ENCODE measurements at regions not wholly inside any gene's neighbourhood (a gene's known extent, or its start where the extent isn't known, plus 50 kb on each side); places are given as distances from the start of the nearest gene placed in this dataset.
"Not testable (repeated sequence)": the region's sequence is repeated elsewhere in the genome, so short reads cannot be mapped to it uniquely, and the experiment has no call there.

- no peak for DNase-seq (ENCODE audit: low read depth in 1 of 2, low spot score in 1 of 2)
Observed at GRCh38 chr1:59195151-59195550, 101.7 kb upstream of the FGGY start.

GRCh38 chr1:59198564-59198963, 98.3 kb upstream of the FGGY start:
- no peak for DNase-seq (ENCODE audit: low read depth in 1 of 2, low spot score in 1 of 2)

DNA sequence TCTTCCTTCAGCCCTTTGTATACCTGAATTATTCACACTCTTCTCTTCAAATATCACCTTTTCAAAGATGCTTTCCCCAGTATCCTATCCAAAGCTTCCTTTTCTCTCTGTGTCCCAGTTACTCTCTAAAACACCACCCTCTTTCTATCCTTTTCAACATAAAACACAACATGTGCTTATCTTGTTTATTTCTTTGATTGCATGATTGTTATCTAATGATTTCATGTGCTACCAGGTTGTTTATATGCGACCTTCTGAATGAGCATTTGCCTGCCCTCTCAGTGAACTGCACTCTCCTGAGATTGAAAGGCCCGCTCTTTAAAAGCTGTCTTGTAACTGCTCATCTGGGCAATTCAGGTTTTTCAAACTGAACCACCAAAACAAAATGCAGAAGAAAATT, 97.7 kb upstream of the FGGY start:
- DNase-seq (ENCODE audit: low read depth in 1 of 2, low spot score in 1 of 2): no peak

DNA sequence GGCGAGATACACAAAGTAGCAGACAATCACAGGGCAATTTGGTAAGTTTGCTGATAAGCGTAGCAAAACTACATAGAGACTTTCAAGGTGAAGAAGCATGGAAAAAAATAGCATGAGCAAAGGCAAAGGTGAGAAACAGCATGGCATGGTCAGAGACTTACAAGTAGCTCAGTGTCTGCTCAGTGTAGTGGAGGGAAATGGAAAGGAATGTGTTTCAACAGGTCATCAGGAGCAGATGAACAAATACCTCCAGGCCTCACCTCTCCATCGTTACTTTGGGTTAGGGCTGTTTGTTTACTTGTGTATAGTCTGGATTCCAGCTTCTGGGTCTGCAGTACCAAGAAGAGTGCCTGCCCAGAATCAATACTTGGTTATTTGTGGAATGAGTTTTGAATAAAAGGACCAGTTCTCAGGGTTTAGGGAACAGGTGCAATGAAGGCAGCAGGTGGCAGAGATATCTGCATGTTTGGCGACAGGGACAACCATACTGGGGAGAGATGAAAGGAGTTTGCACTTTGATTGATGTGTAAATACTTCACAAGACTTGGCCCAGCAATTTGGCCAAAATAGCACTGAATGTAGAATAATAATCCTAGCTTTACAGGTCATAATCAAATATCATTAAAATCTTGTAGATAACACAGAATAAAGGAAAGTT, 97.0 kb upstream of the FGGY start:
- no peak for DNase-seq (ENCODE audit: low read depth in 1 of 2, low spot score in 1 of 2)

DNA sequence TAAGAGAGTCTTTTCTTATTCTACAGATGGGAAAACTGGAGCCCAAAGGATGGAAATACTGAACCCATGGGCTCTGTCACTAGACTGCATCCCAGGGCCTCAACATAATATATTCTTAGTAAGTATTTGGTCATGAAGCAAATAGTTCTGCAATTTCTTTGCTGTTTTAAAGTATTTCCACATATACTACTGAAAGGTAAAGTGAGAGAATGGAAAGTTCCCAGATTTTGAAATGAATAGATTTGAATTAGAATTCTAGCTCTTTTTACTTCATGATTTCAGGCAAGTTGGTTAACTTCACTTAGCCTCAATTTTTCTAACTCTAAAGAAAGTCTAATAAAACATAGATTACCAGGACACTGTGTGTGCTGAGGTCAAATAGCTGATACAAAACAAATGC, 95.6 kb upstream of the FGGY start:
- no peak for DNase-seq (ENCODE audit: low read depth in 1 of 2, low spot score in 1 of 2)

GRCh38 chr1:59202455-59202854, 94.4 kb upstream of the FGGY start:
- DNase-seq (ENCODE audit: low read depth in 1 of 2, low spot score in 1 of 2): no peak

DNA sequence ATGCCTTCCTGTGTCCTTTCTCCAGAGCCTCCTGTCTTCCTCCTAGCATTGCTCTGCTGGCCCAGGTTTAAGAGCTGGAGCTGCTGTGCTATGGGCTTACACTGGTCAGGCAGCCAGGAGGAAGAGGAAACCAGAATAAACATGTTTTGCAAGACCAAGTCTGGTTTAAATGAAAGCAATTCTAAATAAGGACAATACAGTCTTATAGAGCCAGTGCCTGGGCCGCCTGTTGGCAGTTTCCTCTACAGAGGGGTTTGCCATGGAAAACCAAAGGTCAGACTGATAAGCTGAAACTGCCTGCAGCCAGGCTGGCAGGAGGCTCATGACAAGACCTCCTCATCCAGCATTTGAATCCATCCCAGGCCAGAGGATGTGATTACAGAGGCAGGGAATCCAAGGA, 92.9 kb upstream of the FGGY start:
- no peak for DNase-seq (ENCODE audit: low read depth in 1 of 2, low spot score in 1 of 2)

GRCh38 chr1:59206616-59207015, 90.3 kb upstream of the FGGY start:
- DNase-seq (ENCODE audit: low read depth in 1 of 2, low spot score in 1 of 2): not testable (repeated sequence)

DNA sequence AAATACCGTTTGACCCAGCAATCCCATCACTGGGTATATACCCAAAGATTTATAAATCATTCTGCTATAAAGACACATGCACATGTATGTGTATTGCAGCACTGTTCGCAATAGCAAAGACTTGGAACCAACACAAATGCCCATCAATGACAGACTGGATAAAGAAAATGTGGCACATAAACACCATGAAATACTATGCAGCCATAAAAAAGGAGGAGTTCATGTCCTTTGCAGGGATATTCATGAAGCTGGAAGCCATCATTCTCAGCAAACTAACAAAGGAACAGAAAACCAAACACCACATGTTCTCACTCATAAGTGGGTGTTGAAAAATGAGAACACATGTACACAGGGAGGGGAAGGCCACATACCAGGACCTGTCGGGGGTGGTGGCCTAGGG, 86.5 kb upstream of the FGGY start:
- not testable (repeated sequence) for DNase-seq (ENCODE audit: low read depth in 1 of 2, low spot score in 1 of 2)

GRCh38 chr1:59212706-59213105, 84.2 kb upstream of the FGGY start:
- no peak for DNase-seq (ENCODE audit: low read depth in 1 of 2, low spot score in 1 of 2)

DNA sequence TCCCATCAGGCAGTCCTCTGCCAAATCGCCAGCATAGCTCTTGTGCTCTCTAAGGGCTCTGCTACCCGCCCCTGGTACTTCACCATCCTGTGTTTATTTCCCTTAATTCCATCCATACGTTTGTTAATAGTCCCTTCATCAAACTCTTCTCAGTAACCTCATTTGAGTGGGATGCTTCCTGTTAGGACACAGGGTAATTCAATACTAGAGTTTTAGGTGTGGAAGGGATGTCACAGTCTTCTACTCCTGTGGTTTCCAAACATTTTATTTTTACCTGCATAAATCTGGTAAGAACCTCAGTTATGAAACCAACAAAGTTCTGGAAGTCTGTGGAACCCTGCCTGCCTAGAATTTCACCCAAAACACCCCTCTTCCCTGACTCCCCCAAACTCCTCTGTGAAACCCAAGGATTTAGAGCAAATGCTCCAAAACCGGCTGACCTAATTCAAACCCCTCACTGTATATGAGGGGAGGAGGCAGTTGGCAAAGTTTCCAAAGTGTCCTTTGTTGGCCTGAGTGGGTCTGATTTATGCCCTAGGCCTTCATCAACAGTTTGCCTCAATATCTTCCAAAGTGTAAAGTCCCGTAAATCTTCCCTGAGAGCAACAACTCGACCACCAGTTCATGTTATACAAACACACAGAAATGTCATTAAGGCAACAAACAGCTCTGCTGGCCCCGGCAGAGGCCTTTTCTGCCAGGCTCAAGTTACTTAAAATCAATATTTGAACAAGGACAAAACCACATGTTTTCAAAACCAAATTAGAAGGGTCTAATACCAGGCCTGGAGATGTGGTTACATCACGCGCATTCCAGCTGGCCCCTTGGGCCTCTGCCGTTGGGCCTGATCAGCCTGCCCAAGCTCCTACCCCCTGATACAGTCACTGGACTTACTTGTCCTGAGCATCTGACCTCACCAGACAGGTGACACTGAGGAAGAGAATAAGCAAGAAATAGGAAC, 82.4 kb upstream of the FGGY start:
- no peak for DNase-seq (ENCODE audit: low read depth in 1 of 2, low spot score in 1 of 2)

DNA sequence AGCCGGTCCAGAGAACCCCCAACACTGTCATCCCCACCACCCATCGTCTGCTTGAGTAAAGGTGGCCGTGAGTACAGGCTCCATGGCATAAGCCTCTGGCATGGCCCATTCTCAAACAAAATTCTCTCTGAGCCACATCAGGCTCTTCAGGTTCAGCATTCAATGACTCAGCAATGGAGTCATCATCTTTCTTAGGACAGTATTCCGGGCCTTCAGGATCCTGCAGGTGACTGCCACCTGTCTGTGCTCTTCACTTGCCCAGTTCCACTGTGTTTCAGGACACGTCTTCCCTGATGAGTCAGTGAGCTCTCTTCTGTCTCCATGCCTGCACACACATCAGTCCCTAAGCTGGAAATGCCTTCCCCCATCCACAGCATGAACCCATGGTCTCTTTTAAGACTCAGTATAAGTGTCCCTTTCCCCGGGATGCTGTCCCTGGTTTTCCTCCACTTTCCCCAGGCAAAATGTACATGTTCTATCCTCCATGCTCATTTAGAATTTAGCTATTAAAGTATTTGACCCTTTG, 81.1 kb upstream of the FGGY start:
- DNase-seq (ENCODE audit: low read depth in 1 of 2, low spot score in 1 of 2): no peak

DNA sequence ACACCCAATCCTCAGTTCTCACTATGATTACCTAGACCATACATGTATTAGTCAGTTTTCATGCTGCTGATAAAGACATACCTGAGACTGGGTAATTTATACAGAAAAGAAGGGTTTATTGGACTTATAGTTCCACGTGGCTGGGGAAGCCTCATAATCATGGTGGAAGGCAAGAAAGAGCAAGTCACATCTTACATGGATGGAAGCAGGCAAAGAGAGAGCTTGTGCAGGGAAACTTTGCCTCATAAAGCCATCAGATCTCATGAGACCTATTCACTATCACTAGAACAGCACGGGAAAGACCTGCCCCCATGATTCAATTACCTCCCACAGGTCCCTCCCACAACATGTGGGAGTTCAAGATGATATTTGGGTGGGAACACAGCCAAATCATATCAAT, 79.5 kb upstream of the FGGY start:
- DNase-seq (ENCODE audit: low read depth in 1 of 2, low spot score in 1 of 2): not testable (repeated sequence)

GRCh38 chr1:59218521-59219236, 78.2 kb upstream of the FGGY start:
- no peak for DNase-seq (ENCODE audit: low read depth in 1 of 2, low spot score in 1 of 2)

DNA sequence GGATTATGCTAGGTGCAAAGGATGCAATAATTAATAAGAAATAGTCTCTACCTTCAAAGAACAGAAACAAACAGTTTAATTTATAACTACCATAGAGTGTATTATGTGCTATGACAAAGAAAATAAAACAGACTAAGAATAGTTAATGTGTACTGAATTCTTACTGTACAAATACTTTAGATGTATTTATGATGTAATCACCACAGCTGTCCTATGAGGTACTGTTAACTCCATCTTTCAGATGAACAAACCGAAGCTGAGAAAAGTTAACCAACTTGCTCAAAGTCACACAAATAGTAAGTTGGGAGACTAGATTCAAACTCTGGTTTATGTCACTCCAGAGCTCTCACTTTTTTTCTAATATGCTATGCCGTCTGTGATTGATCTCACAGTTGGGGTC, 77.0 kb upstream of the FGGY start:
- no peak for DNase-seq (ENCODE audit: low read depth in 1 of 2, low spot score in 1 of 2)

DNA sequence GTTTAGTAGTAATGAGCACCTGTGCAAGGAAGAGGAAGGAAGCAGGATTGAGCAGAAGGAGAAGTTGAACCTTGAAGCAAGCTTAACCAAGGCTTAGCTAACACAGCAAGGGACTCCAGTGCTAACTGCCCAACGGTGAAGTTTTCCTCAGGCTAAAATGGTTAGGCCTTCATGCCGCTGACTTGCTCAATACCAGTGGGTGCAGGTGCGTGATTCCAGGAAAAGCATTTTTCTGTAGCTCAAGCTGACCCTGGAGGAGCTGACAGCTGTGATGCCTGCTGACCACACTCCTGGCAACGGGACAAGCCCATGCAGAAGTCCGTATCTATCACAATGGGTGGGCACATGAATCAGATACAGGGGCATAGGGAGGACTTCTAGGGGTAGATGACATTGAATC, 76.5 kb upstream of the FGGY start:
- no peak for DNase-seq (ENCODE audit: low read depth in 1 of 2, low spot score in 1 of 2)

GRCh38 chr1:59223198-59223597, 73.7 kb upstream of the FGGY start:
- no peak for DNase-seq (ENCODE audit: low read depth in 1 of 2, low spot score in 1 of 2)

DNA sequence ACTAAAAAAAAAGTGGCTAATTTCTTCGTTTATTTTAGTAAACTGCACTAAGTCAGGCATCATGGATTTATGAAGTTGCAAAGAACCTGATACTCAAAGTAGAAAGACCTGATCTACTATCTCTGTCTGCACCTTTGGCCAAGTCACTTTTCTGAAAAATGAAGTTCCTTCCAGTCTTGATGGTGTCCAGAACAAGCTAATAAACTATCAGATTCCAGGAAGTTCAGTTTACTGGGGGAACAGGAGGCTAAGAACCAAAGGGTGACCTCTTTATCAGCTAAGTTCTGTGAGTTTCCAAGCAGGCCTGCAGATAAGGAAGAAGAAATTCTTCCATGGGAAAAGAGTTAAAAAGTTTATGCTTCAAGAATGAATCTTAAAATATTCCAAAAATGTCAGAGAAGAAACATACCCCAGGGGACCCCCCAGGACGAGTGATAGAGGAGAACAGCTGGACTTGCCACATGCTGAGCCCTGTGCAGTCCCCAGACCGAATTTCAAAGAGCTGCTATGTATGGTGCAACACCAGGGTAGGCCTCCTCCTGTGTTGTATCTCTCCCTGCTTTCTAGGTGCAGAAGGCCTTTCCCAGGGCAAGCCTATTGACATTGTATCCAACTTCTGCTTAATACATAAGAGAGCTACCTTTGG, 72.8 kb upstream of the FGGY start:
- no peak for DNase-seq (ENCODE audit: low read depth in 1 of 2, low spot score in 1 of 2)

DNA sequence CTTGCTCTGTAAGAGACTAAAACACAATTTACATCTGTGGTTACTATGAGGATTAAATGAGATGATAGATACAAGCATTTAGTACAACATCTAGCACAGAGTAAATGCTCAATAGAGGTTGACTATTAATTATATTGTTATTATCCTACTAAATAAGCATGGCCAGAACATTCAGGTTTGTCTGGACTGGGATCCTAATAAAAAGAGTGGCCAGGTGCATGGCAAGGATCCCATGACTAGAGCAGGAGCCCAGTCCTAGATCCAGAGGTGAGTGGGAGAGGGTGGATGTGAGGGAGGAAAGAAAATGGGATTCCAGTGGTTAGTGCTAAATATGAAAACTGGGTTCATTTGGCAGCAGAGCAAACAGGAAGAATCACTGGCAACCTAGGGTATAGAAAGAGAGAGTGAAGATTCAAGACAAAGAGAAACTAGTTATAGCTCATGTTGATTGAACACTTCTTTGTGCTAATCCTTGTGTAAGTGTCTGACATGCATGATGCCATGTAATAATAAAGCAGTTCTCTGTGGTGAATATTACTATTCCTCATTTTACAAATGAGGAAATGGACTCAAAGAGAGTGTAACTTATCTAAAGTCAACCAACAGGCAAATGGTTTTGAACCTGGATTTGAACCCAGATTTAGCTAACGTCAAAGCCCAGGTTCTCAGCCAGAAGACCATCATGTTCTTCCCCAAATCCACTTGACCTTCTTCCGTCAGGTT, 71.1 kb upstream of the FGGY start:
- DNase-seq (ENCODE audit: low read depth in 1 of 2, low spot score in 1 of 2): no peak

- no peak for DNase-seq (ENCODE audit: low read depth in 1 of 2, low spot score in 1 of 2)
Observed at GRCh38 chr1:59229138-59229537, 67.8 kb upstream of the FGGY start.

DNA sequence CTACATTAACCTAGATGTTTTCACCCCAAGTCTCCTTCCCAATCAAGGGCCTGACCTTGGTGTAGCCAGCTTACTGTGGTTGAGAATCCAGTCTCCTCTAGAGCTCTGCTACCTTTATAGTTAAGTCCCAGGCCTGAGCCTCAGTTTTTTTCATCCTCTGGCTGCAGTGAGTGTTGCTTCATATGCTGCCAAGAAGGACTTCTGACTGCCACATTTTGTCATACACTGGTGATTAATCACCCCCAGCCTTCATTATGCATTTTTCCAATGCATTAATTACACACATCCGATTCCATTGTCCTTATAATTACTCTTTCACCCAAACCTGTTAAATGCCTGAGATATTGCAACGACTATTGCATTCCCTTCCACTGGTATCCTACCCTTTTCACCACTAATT, 66.3 kb upstream of the FGGY start:
- DNase-seq (ENCODE audit: low read depth in 1 of 2, low spot score in 1 of 2): no peak

Data from stimulated activated CD4-positive, alpha-beta T cell treated with anti-CD3 and anti-CD28 coated beads, Interleukin-15, amount 100 ng/mL, for 1 hour (primary cell).